ENCODE measurements at regions not wholly inside any gene's neighbourhood (a gene's known extent, or its start where the extent isn't known, plus 50 kb on each side); places are given as distances from the start of the nearest gene placed in this dataset.

- no peak overlapping the region for H3K4me3 ChIP-seq (ENCODE audit: low read depth, low read length)
- no peak overlapping the region for H2AK5ac ChIP-seq (ENCODE audit: low read length)
- H3K4ac ChIP-seq (ENCODE audit: low read depth, low read length) = no peak overlapping the region
- H3K79me2 ChIP-seq (ENCODE audit: control insufficient read depth, insufficient read depth, low read length, poor library complexity) = no peaks in the 10 kb centered on the region
- no peaks in the 10 kb centered on the region for H3K9me3 ChIP-seq (ENCODE audit: insufficient read depth, low read depth, low read length)
- H2BK120ac ChIP-seq (ENCODE audit: insufficient read depth, low read length, poor library complexity) = no peak overlapping the region
- no CpG with 5 or more reads among the region's 1 CpG for WGBS (ENCODE audit: extremely low coverage, insufficient coverage, insufficient read length)
- no peak for DNase-seq
- H3K36me3 ChIP-seq (ENCODE audit: control insufficient read depth in 1 of 2, insufficient read depth in 2 of 2, low read length in 2 of 2) = no peaks in the 10 kb centered on the region
- no peak overlapping the region for H2BK12ac ChIP-seq (ENCODE audit: low read length)
- no peak overlapping the region for H3K4me2 ChIP-seq (ENCODE audit: low read length)
- no peak overlapping the region for H3K23ac ChIP-seq (ENCODE audit: low read length)
- no peak overlapping the region for H3K18ac ChIP-seq (ENCODE audit: low read length)
- no peak overlapping the region for H3K9ac ChIP-seq (ENCODE audit: low read length)
- H4K91ac ChIP-seq (ENCODE audit: low read depth, low read length) = no peak overlapping the region
- no peak overlapping the region for H4K12ac ChIP-seq (ENCODE audit: low read depth, low read length)
- H4K8ac ChIP-seq (ENCODE audit: low read depth, low read length) = no peak overlapping the region
- H3K14ac ChIP-seq (ENCODE audit: low read length) = no peak overlapping the region
- no peaks in the 10 kb centered on the region for H3K4me1 ChIP-seq (ENCODE audit: control insufficient read depth in 1 of 2, insufficient read depth in 2 of 2, low read length in 2 of 2)
- no peaks in the 10 kb centered on the region for H3K27me3 ChIP-seq (ENCODE audit: insufficient read depth, low read length)
- no peak overlapping the region for H2BK5ac ChIP-seq (ENCODE audit: low read depth, low read length, poor library complexity)
- no peaks in the 10 kb centered on the region for H3K79me1 ChIP-seq (ENCODE audit: low read length)
- no peak overlapping the region for H2AFZ ChIP-seq (ENCODE audit: insufficient read depth, low read length, poor library complexity)
- no peak overlapping the region for H3K27ac ChIP-seq (ENCODE audit: low read depth, low read length)
These were observed 1282.1 kb upstream of the PCDH20 start for GRCh38 chr13:62697701-62698100.

DNA sequence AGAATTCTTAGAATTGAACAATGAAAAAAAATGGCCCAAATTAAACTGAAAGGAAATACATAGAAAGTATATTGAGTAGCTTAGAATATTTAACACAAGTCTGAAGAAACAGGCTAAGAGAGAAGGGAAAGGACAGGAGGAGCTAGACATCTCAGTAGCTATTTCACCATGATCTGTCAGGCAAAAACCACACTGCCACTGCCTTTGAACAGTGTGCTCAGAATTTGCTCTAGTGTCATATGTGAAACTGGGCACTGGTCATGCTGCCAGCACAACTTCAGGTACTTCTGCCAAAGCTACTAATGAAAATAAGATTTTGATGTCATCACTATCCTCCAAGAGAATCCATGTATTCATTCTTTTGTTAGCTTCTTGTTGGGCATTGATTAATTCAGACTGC is 1280.8 kb upstream of the PCDH20 start:
- Histone ChIP-seq H4K12ac (ENCODE audit: low read depth, low read length) (no peak overlapping the region), H3K23ac (ENCODE audit: low read length) (no peak overlapping the region), H2BK5ac (ENCODE audit: low read depth, low read length, poor library complexity) (no peak overlapping the region), H3K36me3 (ENCODE audit: control insufficient read depth in 1 of 2, insufficient read depth in 2 of 2, low read length in 2 of 2) (no peaks in the 10 kb centered on the region), H3K4ac (ENCODE audit: low read depth, low read length) (no peak overlapping the region), H3K4me3 (ENCODE audit: low read depth, low read length) (no peak overlapping the region), H3K4me2 (ENCODE audit: low read length) (no peak overlapping the region), H3K9me3 (ENCODE audit: insufficient read depth, low read depth, low read length) (no peaks in the 10 kb centered on the region), H3K14ac (ENCODE audit: low read length) (no peak overlapping the region), H2AFZ (ENCODE audit: insufficient read depth, low read length, poor library complexity) (no peak overlapping the region), H3K9ac (ENCODE audit: low read length) (no peak overlapping the region), H4K91ac (ENCODE audit: low read depth, low read length) (no peak overlapping the region), H3K27ac (ENCODE audit: low read depth, low read length) (no peak overlapping the region), H3K27me3 (ENCODE audit: insufficient read depth, low read length) (no peaks in the 10 kb centered on the region), H4K8ac (ENCODE audit: low read depth, low read length) (no peak overlapping the region), H3K18ac (ENCODE audit: low read length) (no peak overlapping the region), H2BK12ac (ENCODE audit: low read length) (no peak overlapping the region), H3K79me2 (ENCODE audit: control insufficient read depth, insufficient read depth, low read length, poor library complexity) (no peaks in the 10 kb centered on the region), H2AK5ac (ENCODE audit: low read length) (no peak overlapping the region), H2BK120ac (ENCODE audit: insufficient read depth, low read length, poor library complexity) (no peak overlapping the region), H3K4me1 (ENCODE audit: control insufficient read depth in 1 of 2, insufficient read depth in 2 of 2, low read length in 2 of 2) (no peaks in the 10 kb centered on the region), H3K79me1 (ENCODE audit: low read length) (no peaks in the 10 kb centered on the region)
- DNase-seq = no peak

DNA sequence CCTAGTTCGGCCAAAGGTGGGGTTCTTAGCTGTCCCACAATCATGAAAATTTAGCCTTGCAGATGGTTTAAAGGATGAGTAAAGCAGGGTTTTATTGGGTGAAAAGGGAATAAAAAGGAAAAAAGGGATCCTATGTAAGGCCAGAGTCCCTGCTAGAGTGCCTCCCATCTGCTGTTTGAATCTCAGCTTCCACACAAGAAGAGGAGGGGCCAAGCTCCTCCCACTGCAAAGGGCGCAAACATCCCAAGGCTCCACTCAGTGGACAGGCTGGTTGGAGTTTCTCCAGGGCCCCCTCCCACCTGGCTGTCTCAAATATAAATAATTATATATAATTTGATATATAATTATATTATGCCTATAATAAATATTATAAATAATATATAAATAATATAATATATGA is 1272.1 kb upstream of the PCDH20 start:
- no peaks in the 10 kb centered on the region for H3K4me1 ChIP-seq (ENCODE audit: control insufficient read depth in 1 of 2, insufficient read depth in 2 of 2, low read length in 2 of 2)
- no peaks in the 10 kb centered on the region for H3K27me3 ChIP-seq (ENCODE audit: insufficient read depth, low read length)
- no peak overlapping the region for H3K4me3 ChIP-seq (ENCODE audit: low read depth, low read length)
- H2BK120ac ChIP-seq (ENCODE audit: insufficient read depth, low read length, poor library complexity) = no peak overlapping the region
- H3K79me1 ChIP-seq (ENCODE audit: low read length) = no peaks in the 10 kb centered on the region
- H3K18ac ChIP-seq (ENCODE audit: low read length) = no peak overlapping the region
- no peak overlapping the region for H3K4me2 ChIP-seq (ENCODE audit: low read length)
- H4K8ac ChIP-seq (ENCODE audit: low read depth, low read length) = no peak overlapping the region
- H3K9ac ChIP-seq (ENCODE audit: low read length) = no peak overlapping the region
- H3K9me3 ChIP-seq (ENCODE audit: insufficient read depth, low read depth, low read length) = no peaks in the 10 kb centered on the region
- no peak overlapping the region for H2AFZ ChIP-seq (ENCODE audit: insufficient read depth, low read length, poor library complexity)
- WGBS (ENCODE audit: extremely low coverage, insufficient coverage, insufficient read length) = no CpG with 5 or more reads among the region's 2 CpGs
- no peak overlapping the region for H2BK12ac ChIP-seq (ENCODE audit: low read length)
- no peak overlapping the region for H4K91ac ChIP-seq (ENCODE audit: low read depth, low read length)
- H4K12ac ChIP-seq (ENCODE audit: low read depth, low read length) = no peak overlapping the region
- no peak for DNase-seq
- H3K23ac ChIP-seq (ENCODE audit: low read length) = no peak overlapping the region
- H3K79me2 ChIP-seq (ENCODE audit: control insufficient read depth, insufficient read depth, low read length, poor library complexity) = no peaks in the 10 kb centered on the region
- no peak overlapping the region for H3K4ac ChIP-seq (ENCODE audit: low read depth, low read length)
- no peak overlapping the region for H2AK5ac ChIP-seq (ENCODE audit: low read length)
- no peaks in the 10 kb centered on the region for H3K36me3 ChIP-seq (ENCODE audit: control insufficient read depth in 1 of 2, insufficient read depth in 2 of 2, low read length in 2 of 2)
- H3K27ac ChIP-seq (ENCODE audit: low read depth, low read length) = no peak overlapping the region
- no peak overlapping the region for H3K14ac ChIP-seq (ENCODE audit: low read length)
- H2BK5ac ChIP-seq (ENCODE audit: low read depth, low read length, poor library complexity) = no peak overlapping the region

- Histone ChIP-seq H3K27me3 (ENCODE audit: insufficient read depth, low read length) (no peaks in the 10 kb centered on the region), H4K91ac (ENCODE audit: low read depth, low read length) (no peak overlapping the region), H3K9me3 (ENCODE audit: insufficient read depth, low read depth, low read length) (no peaks in the 10 kb centered on the region), H4K12ac (ENCODE audit: low read depth, low read length) (no peak overlapping the region), H2AFZ (ENCODE audit: insufficient read depth, low read length, poor library complexity) (no peak overlapping the region), H2AK5ac (ENCODE audit: low read length) (no peak overlapping the region), H3K14ac (ENCODE audit: low read length) (no peak overlapping the region), H4K8ac (ENCODE audit: low read depth, low read length) (no peak overlapping the region), H2BK12ac (ENCODE audit: low read length) (no peak overlapping the region), H3K18ac (ENCODE audit: low read length) (no peak overlapping the region), H3K23ac (ENCODE audit: low read length) (no peak overlapping the region), H3K36me3 (ENCODE audit: control insufficient read depth in 1 of 2, insufficient read depth in 2 of 2, low read length in 2 of 2) (no peaks in the 10 kb centered on the region), H3K9ac (ENCODE audit: low read length) (no peak overlapping the region), H3K27ac (ENCODE audit: low read depth, low read length) (no peak overlapping the region), H3K79me1 (ENCODE audit: low read length) (no peaks in the 10 kb centered on the region), H2BK120ac (ENCODE audit: insufficient read depth, low read length, poor library complexity) (no peak overlapping the region), H3K4ac (ENCODE audit: low read depth, low read length) (no peak overlapping the region), H3K4me2 (ENCODE audit: low read length) (no peak overlapping the region), H3K4me3 (ENCODE audit: low read depth, low read length) (no peak overlapping the region), H2BK5ac (ENCODE audit: low read depth, low read length, poor library complexity) (no peak overlapping the region), H3K4me1 (ENCODE audit: control insufficient read depth in 1 of 2, insufficient read depth in 2 of 2, low read length in 2 of 2) (no peaks in the 10 kb centered on the region), H3K79me2 (ENCODE audit: control insufficient read depth, insufficient read depth, low read length, poor library complexity) (no peaks in the 10 kb centered on the region)
- no CpG with 5 or more reads among the region's 2 CpGs for WGBS (ENCODE audit: extremely low coverage, insufficient coverage, insufficient read length)
- no peak for DNase-seq
These were observed 1268.7 kb upstream of the PCDH20 start for GRCh38 chr13:62684359-62684758.

DNA sequence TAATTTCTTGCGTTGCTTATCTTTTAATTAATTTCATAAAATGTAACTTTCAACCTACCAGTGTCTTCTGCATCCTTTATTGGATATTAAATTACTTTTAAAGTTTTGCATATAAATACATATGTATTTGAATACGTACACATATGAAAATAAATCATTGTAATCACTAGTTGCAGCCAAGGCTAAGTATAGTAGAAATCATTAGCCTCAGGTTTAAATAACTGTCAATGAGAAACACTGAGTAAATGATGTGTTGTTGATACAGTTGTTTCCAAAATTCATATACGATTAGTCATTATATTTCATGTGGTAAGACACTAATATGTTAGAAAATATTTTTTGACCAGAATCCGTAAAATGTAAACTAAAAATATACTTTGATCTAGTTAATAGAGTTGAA is 1267.1 kb upstream of the PCDH20 start:
- Histone ChIP-seq H3K4me3 (ENCODE audit: low read depth, low read length) (no peak overlapping the region), H3K27ac (ENCODE audit: low read depth, low read length) (no peak overlapping the region), H4K8ac (ENCODE audit: low read depth, low read length) (no peak overlapping the region), H2AK5ac (ENCODE audit: low read length) (no peak overlapping the region), H3K4ac (ENCODE audit: low read depth, low read length) (no peak overlapping the region), H3K4me2 (ENCODE audit: low read length) (no peak overlapping the region), H2AFZ (ENCODE audit: insufficient read depth, low read length, poor library complexity) (no peak overlapping the region), H4K91ac (ENCODE audit: low read depth, low read length) (no peak overlapping the region), H3K23ac (ENCODE audit: low read length) (no peak overlapping the region), H3K36me3 (ENCODE audit: control insufficient read depth in 1 of 2, insufficient read depth in 2 of 2, low read length in 2 of 2) (no peaks in the 10 kb centered on the region), H3K9ac (ENCODE audit: low read length) (no peak overlapping the region), H3K79me2 (ENCODE audit: control insufficient read depth, insufficient read depth, low read length, poor library complexity) (no peaks in the 10 kb centered on the region), H3K18ac (ENCODE audit: low read length) (no peak overlapping the region), H3K79me1 (ENCODE audit: low read length) (no peaks in the 10 kb centered on the region), H2BK120ac (ENCODE audit: insufficient read depth, low read length, poor library complexity) (no peak overlapping the region), H2BK5ac (ENCODE audit: low read depth, low read length, poor library complexity) (no peak overlapping the region), H3K9me3 (ENCODE audit: insufficient read depth, low read depth, low read length) (no peaks in the 10 kb centered on the region), H2BK12ac (ENCODE audit: low read length) (no peak overlapping the region), H3K4me1 (ENCODE audit: control insufficient read depth in 1 of 2, insufficient read depth in 2 of 2, low read length in 2 of 2) (no peaks in the 10 kb centered on the region), H3K14ac (ENCODE audit: low read length) (no peak overlapping the region), H3K27me3 (ENCODE audit: insufficient read depth, low read length) (no peaks in the 10 kb centered on the region), H4K12ac (ENCODE audit: low read depth, low read length) (no peak overlapping the region)
- no peak for DNase-seq
- WGBS (ENCODE audit: extremely low coverage, insufficient coverage, insufficient read length) = no CpG with 5 or more reads among the region's 4 CpGs
